Heart right ventricle (tissue), 16 donors: ENCODE measurements at regions not wholly inside any gene's neighbourhood (a gene's known extent, or its start where the extent isn't known, plus 50 kb on each side); places are given as distances from the start of the nearest gene placed in this dataset.

Experiments
- ATAC-seq, 8 donors: fragments of 200-7000 bp; cut with Tn5 transposase; one replicate each; pipeline ENCODE4 v1.9.1; 2020; ENCODE audit warnings: mild to moderate bottlenecking in 8 of 8, moderate library complexity in 8 of 8, moderate number of reproducible peaks in 1 of 8
- DNase-seq, 2 donors: peaks; one replicate each; pipeline ENCODE4 v3.0.0-alpha.2; 2020
- H3K27ac ChIP-seq, 10 donors: fragments of 200-600 bp; sonication (generic) in 2 of 10; one replicate each; pipeline versions ENCODE4 v1.5.0 to v1.8.0; 2020 to 2022; ENCODE audit warnings: mild to moderate bottlenecking in 3 of 10
- H3K27me3 ChIP-seq, 7 donors: fragments of 200-600 bp; one replicate each; pipeline ENCODE4 v1.8.0; 2021 to 2022; ENCODE audit warnings: mild to moderate bottlenecking in 2 of 7
- H3K36me3 ChIP-seq, 9 donors: fragments of 200-600 bp; sonication (generic) in 1 of 9; one replicate each; pipeline versions ENCODE4 v1.5.0 to v1.8.0; 2020 to 2022; ENCODE audit warnings: mild to moderate bottlenecking in 2 of 9
- H3K4me1 ChIP-seq, 9 donors: fragments of 200-600 bp; sonication (generic) in 1 of 9; one replicate each; pipeline versions ENCODE4 v1.5.0 to v1.8.0; 2020 to 2022; ENCODE audit warnings: mild to moderate bottlenecking in 4 of 9
- H3K4me3 ChIP-seq, 10 donors: fragments of 200-600 bp; sonication (generic) in 2 of 10; one replicate each; pipeline versions ENCODE4 v1.5.0 to v1.8.0; 2020 to 2022; ENCODE audit warnings: mild to moderate bottlenecking in 7 of 10, moderate library complexity in 2 of 10
- H3K9me3 ChIP-seq, 11 donors: fragments of 200-600 bp in 10 of 11; sonication (generic) in 2 of 11; one replicate each; pipeline versions ENCODE4 v1.5.0 to v1.8.0; 2013 to 2022; ENCODE audit warnings: mild to moderate bottlenecking in 2 of 11, control low read depth in 1 of 11, moderate library complexity in 1 of 11
- WGBS, 2 donors: extraction: QIAGEN DNeasy Blood & Tissue Kit; methylation state at CpG; one replicate each; pipeline ENCODE4 v1.1.7; 2013; ENCODE audit warnings: inconsistent platforms in 1 of 2; 5-methylcytosine and 5-hydroxymethylcytosine counted together
- intact Hi-C, 10 donors: fragments of 100-400 bp; cut with DNase I; formaldehyde crosslinking; loops; one replicate each; pipeline versions ENCODE4 v1.11.1 to v1.14.2; 2022
- TF ChIP-seq, protein P1 (sequence below), 9 donors: fragments of 200-600 bp; sonication (generic) in 2 of 9; IDR thresholded peaks; one replicate each; pipeline versions ENCODE4 v1.5.0 to v1.8.0; 2021 to 2022; ENCODE audit warnings: antibody characterized with exemption in 9 of 9, mild to moderate bottlenecking in 5 of 9, moderate library complexity in 1 of 9
- donor health status: Arrhythmogenic right ventricular cardiomyopathy.
- donor health status: ischemic (EF 13 %, LVEDD 7.1; RV severe dilation, severe dysfunction).
- donor health status: healthy with polysubstance abuse.
- donor health status: DM: no; HTN: yes; CAD: no.
- donor health status: DM: no; HTN: no; CAD: no.
- donor health status: ischemic (EF 25% LVEDD 6.9; RV normal size, moderate dysfunction).
- donor health status: ischemic (EF 25% LVEDD 5.7; RV mildly dilated, moderate dysfunction).
- donor health status: healthy.
- donor health status: DM: yes; HTN: yes; CAD: no.
- donor health status: Ischemic cardiomyopathy.
- donor health status: ischemic (EF 35%, LVEDD 5.7; RV mildly dilated, moderate dysfunction).
- donor health status: nonischemic (EF 11% LVEDD 7.7; RV severe dilation, severe dysfunction).
- donor health status: DM: yes; HTN: yes; CAD: no.
- donor health status: PGD.
- donor health status: ischemic (EF 29% LVEDD 5.4; RV normal size, mild dysfunction).
- donor health status: nonischemic (EF 23%, LVEDD 6.1; RV moderate dilation, normal function).

DNA sequence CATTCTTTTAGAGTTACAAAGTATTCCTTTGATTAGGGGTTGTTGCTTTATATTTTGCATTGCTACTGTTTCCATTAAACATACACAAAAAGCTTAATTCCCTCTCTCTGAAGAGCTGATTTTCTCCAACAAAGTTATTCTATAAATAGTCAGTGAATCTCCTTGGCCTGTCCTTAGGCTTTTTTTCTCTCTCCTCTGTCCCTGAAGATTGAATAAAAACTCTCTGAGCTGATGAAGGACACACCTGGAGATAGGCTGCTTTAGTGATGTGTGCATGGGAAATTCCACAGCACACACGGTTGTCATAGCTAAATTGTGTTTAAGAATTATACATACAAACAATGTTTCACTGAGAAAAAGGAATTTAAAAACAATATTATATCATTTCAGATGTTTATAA is 90.5 kb upstream of the TMEM106B start:
- ATAC-seq = no peak
- WGBS, 2 donors = 33 to 36% methylated on average over 1 of the region's 1 CpG
- TF ChIP-seq, protein P1, sequence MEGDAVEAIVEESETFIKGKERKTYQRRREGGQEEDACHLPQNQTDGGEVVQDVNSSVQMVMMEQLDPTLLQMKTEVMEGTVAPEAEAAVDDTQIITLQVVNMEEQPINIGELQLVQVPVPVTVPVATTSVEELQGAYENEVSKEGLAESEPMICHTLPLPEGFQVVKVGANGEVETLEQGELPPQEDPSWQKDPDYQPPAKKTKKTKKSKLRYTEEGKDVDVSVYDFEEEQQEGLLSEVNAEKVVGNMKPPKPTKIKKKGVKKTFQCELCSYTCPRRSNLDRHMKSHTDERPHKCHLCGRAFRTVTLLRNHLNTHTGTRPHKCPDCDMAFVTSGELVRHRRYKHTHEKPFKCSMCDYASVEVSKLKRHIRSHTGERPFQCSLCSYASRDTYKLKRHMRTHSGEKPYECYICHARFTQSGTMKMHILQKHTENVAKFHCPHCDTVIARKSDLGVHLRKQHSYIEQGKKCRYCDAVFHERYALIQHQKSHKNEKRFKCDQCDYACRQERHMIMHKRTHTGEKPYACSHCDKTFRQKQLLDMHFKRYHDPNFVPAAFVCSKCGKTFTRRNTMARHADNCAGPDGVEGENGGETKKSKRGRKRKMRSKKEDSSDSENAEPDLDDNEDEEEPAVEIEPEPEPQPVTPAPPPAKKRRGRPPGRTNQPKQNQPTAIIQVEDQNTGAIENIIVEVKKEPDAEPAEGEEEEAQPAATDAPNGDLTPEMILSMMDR (IDR thresholded peaks at IDR 0.05) = no peak

DNA sequence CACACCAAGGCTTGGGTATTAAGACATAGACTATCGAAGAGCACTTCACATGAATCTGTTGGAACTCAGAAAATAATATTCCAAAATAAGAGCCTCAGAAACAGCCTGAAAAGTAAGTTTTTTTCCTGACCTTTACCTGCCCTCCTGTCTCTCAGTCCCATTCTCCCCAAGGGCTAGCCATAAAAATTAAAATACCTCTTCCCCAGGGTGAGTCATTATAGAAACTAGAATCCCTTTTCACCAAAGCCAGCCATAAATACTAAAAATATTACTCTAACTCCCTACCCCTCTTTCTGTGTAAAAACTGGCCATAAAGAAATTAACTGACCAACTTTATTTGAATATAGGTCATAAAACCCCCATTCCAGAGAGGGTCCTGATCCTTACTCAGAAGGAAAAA is 87.9 kb upstream of the TMEM106B start:
- no peak for ATAC-seq
- no peaks in the 10 kb centered on the region for H3K4me1 ChIP-seq
- WGBS, 2 donors = 87 to 90% methylated on average over 1 of the region's 1 CpG
- H3K27ac ChIP-seq = no peak overlapping the region
- intact Hi-C loops = no loop called here
- H3K36me3 ChIP-seq = no peaks in the 10 kb centered on the region
- H3K27me3 ChIP-seq = peaks cover 0 to 8% (median 0%) of the 10 kb centered on the region in 7 donors
- H3K9me3 ChIP-seq = no peaks in the 10 kb centered on the region
- TF ChIP-seq, protein P1 (IDR thresholded peaks at IDR 0.05) = no peak
- H3K4me3 ChIP-seq = no peak overlapping the region
- no peak for DNase-seq

More for the DNA sequence above, 90.5 kb upstream of the TMEM106B start:
- Histone ChIP-seq H3K4me1 (no peaks in the 10 kb centered on the region), H3K9me3 (no peaks in the 10 kb centered on the region), H3K4me3 (no peak overlapping the region), H3K36me3 (no peaks in the 10 kb centered on the region), H3K27me3 (peaks cover 0 to 8% (median 0%) of the 10 kb centered on the region in 7 donors), H3K27ac (no peak overlapping the region)
- intact Hi-C loops = no loop called here
- no peak for DNase-seq

DNA sequence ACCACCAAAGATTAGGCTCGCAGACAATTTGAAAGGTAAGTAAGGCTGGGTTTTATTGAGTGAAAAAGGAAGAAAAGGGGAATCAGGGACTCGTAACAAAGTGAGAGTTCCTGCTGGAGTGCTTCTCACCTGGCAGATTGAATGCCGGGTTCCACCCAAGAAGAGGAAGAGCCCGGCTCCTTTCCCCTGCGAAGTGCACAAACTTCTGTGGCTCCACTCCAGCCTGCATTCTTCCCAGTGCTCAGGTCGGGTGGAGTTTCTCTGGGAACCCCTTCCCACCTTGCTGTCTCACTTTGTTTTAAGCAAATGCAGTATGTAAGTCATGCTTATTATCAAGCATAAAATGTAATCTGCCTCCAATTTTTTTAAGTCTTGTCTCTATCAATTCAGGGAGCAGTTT is 87.1 kb upstream of the TMEM106B start:
- no peak overlapping the region for H3K27ac ChIP-seq
- H3K4me1 ChIP-seq = no peaks in the 10 kb centered on the region
- no peaks in the 10 kb centered on the region for H3K9me3 ChIP-seq
- DNase-seq (no peak), ATAC-seq (no peak)
- H3K36me3 ChIP-seq = no peaks in the 10 kb centered on the region
- TF ChIP-seq, protein P1 (IDR thresholded peaks at IDR 0.05) = no peak
- WGBS, 2 donors = 67 to 69% methylated on average over 6 of the region's 6 CpGs
- intact Hi-C loops = no loop called here
- no peak overlapping the region for H3K4me3 ChIP-seq
- H3K27me3 ChIP-seq = peaks cover 0 to 8% (median 0%) of the 10 kb centered on the region in 7 donors

DNA sequence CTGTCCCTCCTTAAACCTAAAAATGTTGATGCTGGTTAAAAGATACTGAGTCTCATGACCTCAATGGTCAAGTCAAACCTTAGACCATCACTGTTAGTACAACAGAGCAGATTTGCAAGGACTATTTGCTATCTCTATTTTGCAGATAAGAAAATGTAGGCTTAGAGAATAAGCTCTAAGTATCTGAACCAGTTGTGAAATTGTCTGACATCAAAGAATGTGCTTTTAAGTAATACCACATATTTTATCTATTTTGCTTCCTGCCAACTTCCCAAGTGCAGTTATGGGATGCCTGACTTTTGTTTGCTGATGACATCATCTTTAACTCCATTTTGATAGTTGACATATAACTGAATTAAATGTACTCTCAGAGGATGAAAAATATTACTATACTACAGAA is 83.6 kb upstream of the TMEM106B start:
- TF ChIP-seq, protein P1 (IDR thresholded peaks at IDR 0.05) = no peak
- Histone ChIP-seq H3K27me3 (peaks cover 0 to 8% (median 0%) of the 10 kb centered on the region in 7 donors), H3K9me3 (no peaks in the 10 kb centered on the region), H3K36me3 (no peaks in the 10 kb centered on the region), H3K4me3 (no peak overlapping the region), H3K4me1 (no peaks in the 10 kb centered on the region), H3K27ac (no peak overlapping the region)
- ATAC-seq = no peak
- intact Hi-C loops = no loop called here
- no peak for DNase-seq

DNA sequence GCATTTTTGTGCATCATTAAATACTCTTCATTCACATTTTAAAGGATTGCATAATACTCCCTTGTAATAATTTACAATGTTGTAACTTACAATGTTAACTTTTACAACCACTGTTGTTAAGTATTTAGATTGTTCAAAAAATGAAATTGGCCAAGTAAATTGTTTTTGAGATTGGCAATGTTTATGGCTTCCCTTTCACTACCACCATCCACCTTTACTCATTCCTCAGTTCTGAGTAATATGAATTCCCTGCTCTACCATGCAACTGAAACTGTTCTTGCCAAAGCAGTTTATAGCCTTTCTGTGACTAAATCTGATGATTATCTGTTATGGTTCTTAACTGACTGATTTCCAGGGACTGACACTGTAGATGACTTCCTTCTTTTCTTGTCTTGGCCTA is 80.5 kb upstream of the TMEM106B start:
- H3K27ac ChIP-seq = no peak overlapping the region
- H3K27me3 ChIP-seq = no peaks in the 10 kb centered on the region
- no peak overlapping the region for H3K4me3 ChIP-seq
- H3K9me3 ChIP-seq = no peaks in the 10 kb centered on the region
- DNase-seq (no peak), ATAC-seq (no peak)
- intact Hi-C loops = no loop called here
- H3K4me1 ChIP-seq = no peaks in the 10 kb centered on the region
- H3K36me3 ChIP-seq = no peaks in the 10 kb centered on the region
- TF ChIP-seq, protein P1 (IDR thresholded peaks at IDR 0.05) = no peak
